H1 (cell line): ENCODE measurements at regions not wholly inside any gene's neighbourhood (a gene's known extent, or its start where the extent isn't known, plus 50 kb on each side); places are given as distances from the start of the nearest gene placed in this dataset.

ENCODE experiments used
- ATF2 ChIP-seq: IDR thresholded peaks from 2 replicates; pipeline ENCODE4 v1.6.1; 2012; ENCODE audit warnings: low read length, inconsistent platforms
- ATF3 ChIP-seq: IDR thresholded peaks from 2 replicates; pipeline ENCODE4 v1.6.1; 2011; ENCODE audit warnings: low read depth, mild to moderate bottlenecking, low read length; ENCODE audit not compliant: insufficient read depth
- BRCA1 ChIP-seq: IDR thresholded peaks from 2 replicates; pipeline ENCODE4 v1.6.1; 2012; ENCODE audit warnings: low read depth, low read length, improper control_type of control experiment
- CHD7 ChIP-seq: fragments of 300-600 bp; sonication (generic); IDR thresholded peaks from 2 replicates; pipeline ENCODE4 v1.7.1; 2012; ENCODE audit warnings: low read length, moderate library complexity, mild to moderate bottlenecking, inconsistent platforms; ENCODE audit not compliant: insufficient replicate concordance
- EGR1 ChIP-seq: IDR thresholded peaks from 2 replicates; pipeline ENCODE4 v1.6.1; 2011; ENCODE audit warnings: low read depth, low read length, borderline replicate concordance
- SP1 ChIP-seq: IDR thresholded peaks from 2 replicates; pipeline ENCODE4 v1.6.1; 2011; ENCODE audit warnings: low read depth, low read length
- TAF7 ChIP-seq: optimal IDR thresholded peaks from 2 replicates; pipeline ENCODE3; 2011; ENCODE audit warnings: low read depth, mild to moderate bottlenecking, inconsistent platforms, low read length, moderate library complexity, borderline replicate concordance
- TCF12 ChIP-seq: IDR thresholded peaks from 2 replicates; pipeline ENCODE4 v1.6.1; 2011; ENCODE audit warnings: low read depth, mild to moderate bottlenecking, low read length

- TF ChIP-seq CHD7 (no peak), BRCA1 (no peak), ATF2 (no peak), TAF7 (no peak), TCF12 (no peak), EGR1 (no peak), SP1 (no peak), ATF3 (no peak)
Measured at GRCh38 chr2:10504994-10505820, 57.1 kb upstream of the ODC1 start (continued).
